ENCODE measurements at regions not wholly inside any gene's neighbourhood (a gene's known extent, or its start where the extent isn't known, plus 50 kb on each side); places are given as distances from the start of the nearest gene placed in this dataset.
"Not testable (repeated sequence)": the region's sequence is repeated elsewhere in the genome, so short reads cannot be mapped to it uniquely, and the experiment has no call there.

GRCh38 chr12:131575371-131575770 lies 135.5 kb upstream of the SFSWAP start:
- Histone ChIP-seq H3K4me1 (ENCODE audit: control insufficient read depth, extremely low read depth, insufficient read depth, low read length) (no peaks in the 10 kb centered on the region), H3K4me3 (ENCODE audit: control insufficient read depth in 2 of 3, extremely low read depth in 1 of 3, insufficient read depth in 2 of 3, low read depth in 1 of 3, low read length in 3 of 3) (no peak overlapping the region)

GRCh38 chr12:131576734-131577133 lies 134.2 kb upstream of the SFSWAP start:
- dilution Hi-C loops (cut with MboI; ENCODE audit: extremely low pct_ligation_motif_present, low sequenced_read_pairs); H3K9ac ChIP-seq (ENCODE audit: control insufficient read depth, extremely low read depth, insufficient read depth, low read length); DNase-seq (ENCODE audit: low read depth, low spot score); H3K4me2 ChIP-seq (ENCODE audit: control insufficient read depth, extremely low read depth, insufficient read depth, low read depth, low read length); H4K20me1 ChIP-seq (ENCODE audit: control insufficient read depth, extremely low read depth, insufficient read depth, low read length); H3K9me3 ChIP-seq (ENCODE audit: control insufficient read depth, low read depth, low read length); H3K36me3 ChIP-seq (ENCODE audit: control insufficient read depth in 2 of 2, extremely low read depth in 1 of 2, insufficient read depth in 2 of 2, low read length in 2 of 2); H3K4me3 ChIP-seq (ENCODE audit: control insufficient read depth in 2 of 3, extremely low read depth in 1 of 3, insufficient read depth in 2 of 3, low read depth in 1 of 3, low read length in 3 of 3); H2AFZ ChIP-seq (ENCODE audit: control insufficient read depth, low read length); H3K27ac ChIP-seq (ENCODE audit: control insufficient read depth, insufficient read depth, low read length); H3K27me3 ChIP-seq (ENCODE audit: control insufficient read depth, extremely low read depth, insufficient read depth, low read length); FAIRE-seq; H3K9me1 ChIP-seq (ENCODE audit: control insufficient read depth, extremely low read depth, insufficient read depth, low read length); H3K4me1 ChIP-seq (ENCODE audit: control insufficient read depth, extremely low read depth, insufficient read depth, low read length); H3K79me2 ChIP-seq (ENCODE audit: control insufficient read depth, insufficient read depth, low read length): not testable (repeated sequence)

More at GRCh38 chr12:131575371-131575770, 135.5 kb upstream of the SFSWAP start:
- dilution Hi-C loops (cut with MboI; ENCODE audit: extremely low pct_ligation_motif_present, low sequenced_read_pairs): no loop called here
- H3K9me3 ChIP-seq (ENCODE audit: control insufficient read depth, low read depth, low read length): peaks cover 2% of the 10 kb centered on the region
- H3K27me3 ChIP-seq (ENCODE audit: control insufficient read depth, extremely low read depth, insufficient read depth, low read length): no peaks in the 10 kb centered on the region
- no peaks in the 10 kb centered on the region for H3K36me3 ChIP-seq (ENCODE audit: control insufficient read depth in 2 of 2, extremely low read depth in 1 of 2, insufficient read depth in 2 of 2, low read length in 2 of 2)
- H2AFZ ChIP-seq (ENCODE audit: control insufficient read depth, low read length): no peak overlapping the region
- no peak overlapping the region for H3K27ac ChIP-seq (ENCODE audit: control insufficient read depth, insufficient read depth, low read length)
- no peak for DNase-seq (ENCODE audit: low read depth, low spot score)
- no peaks in the 10 kb centered on the region for H3K9me1 ChIP-seq (ENCODE audit: control insufficient read depth, extremely low read depth, insufficient read depth, low read length)
- H3K9ac ChIP-seq (ENCODE audit: control insufficient read depth, extremely low read depth, insufficient read depth, low read length): no peak overlapping the region
- no peak for FAIRE-seq
- no peak overlapping the region for H3K4me2 ChIP-seq (ENCODE audit: control insufficient read depth, extremely low read depth, insufficient read depth, low read depth, low read length)
- no peaks in the 10 kb centered on the region for H3K79me2 ChIP-seq (ENCODE audit: control insufficient read depth, insufficient read depth, low read length)
- TF ChIP-seq CTCF (optimal IDR thresholded peaks at IDR 0.05 in 1 of 3, IDR thresholded peaks at IDR 0.05 in 1 of 3, conservative IDR thresholded peaks at IDR 0.05 in 1 of 3; ENCODE audit: extremely low read depth in 1 of 3, insufficient read depth in 2 of 3, low read length in 3 of 3) (no peak), EZH2 (IDR thresholded peaks at IDR 0.05; ENCODE audit: low read length) (no peak)
- no peaks in the 10 kb centered on the region for H4K20me1 ChIP-seq (ENCODE audit: control insufficient read depth, extremely low read depth, insufficient read depth, low read length)

- no peaks in the 10 kb centered on the region for H3K36me3 ChIP-seq (ENCODE audit: control insufficient read depth in 2 of 2, extremely low read depth in 1 of 2, insufficient read depth in 2 of 2, low read length in 2 of 2)
- TF ChIP-seq EZH2 (IDR thresholded peaks at IDR 0.05; ENCODE audit: low read length) (no peak), CTCF (optimal IDR thresholded peaks at IDR 0.05 in 1 of 3, IDR thresholded peaks at IDR 0.05 in 1 of 3, conservative IDR thresholded peaks at IDR 0.05 in 1 of 3; ENCODE audit: extremely low read depth in 1 of 3, insufficient read depth in 2 of 3, low read length in 3 of 3) (no peak)
- H3K4me3 ChIP-seq (ENCODE audit: control insufficient read depth in 2 of 3, extremely low read depth in 1 of 3, insufficient read depth in 2 of 3, low read depth in 1 of 3, low read length in 3 of 3): no peak overlapping the region
- no peak for DNase-seq (ENCODE audit: low read depth, low spot score)
- H3K27ac ChIP-seq (ENCODE audit: control insufficient read depth, insufficient read depth, low read length): no peak overlapping the region
- dilution Hi-C loops (cut with MboI; ENCODE audit: extremely low pct_ligation_motif_present, low sequenced_read_pairs): no loop called here
- no peaks in the 10 kb centered on the region for H3K4me1 ChIP-seq (ENCODE audit: control insufficient read depth, extremely low read depth, insufficient read depth, low read length)
- H3K9me3 ChIP-seq (ENCODE audit: control insufficient read depth, low read depth, low read length): peaks cover 2% of the 10 kb centered on the region
- H3K79me2 ChIP-seq (ENCODE audit: control insufficient read depth, insufficient read depth, low read length): no peaks in the 10 kb centered on the region
- H3K9me1 ChIP-seq (ENCODE audit: control insufficient read depth, extremely low read depth, insufficient read depth, low read length): no peaks in the 10 kb centered on the region
- H2AFZ ChIP-seq (ENCODE audit: control insufficient read depth, low read length): no peak overlapping the region
- H3K27me3 ChIP-seq (ENCODE audit: control insufficient read depth, extremely low read depth, insufficient read depth, low read length): no peaks in the 10 kb centered on the region
- H4K20me1 ChIP-seq (ENCODE audit: control insufficient read depth, extremely low read depth, insufficient read depth, low read length): no peaks in the 10 kb centered on the region
- H3K9ac ChIP-seq (ENCODE audit: control insufficient read depth, extremely low read depth, insufficient read depth, low read length): no peak overlapping the region
- no peak for FAIRE-seq
- H3K4me2 ChIP-seq (ENCODE audit: control insufficient read depth, extremely low read depth, insufficient read depth, low read depth, low read length): no peak overlapping the region
These were observed 133.1 kb upstream of the SFSWAP start for GRCh38 chr12:131577766-131578165.

All from keratinocyte (primary cell).